Left renal cortex interstitium (tissue), 4 donors: ENCODE measurements at regions not wholly inside any gene's neighbourhood (a gene's known extent, or its start where the extent isn't known, plus 50 kb on each side); places are given as distances from the start of the nearest gene placed in this dataset.

ENCODE experiments used
- DNase-seq, 4 donors: peaks; one replicate each; pipeline ENCODE4 v3.0.0-alpha.2; 2013; ENCODE audit warnings: low read depth in 4 of 4, low spot score in 2 of 4, missing footprints in 1 of 4

DNA sequence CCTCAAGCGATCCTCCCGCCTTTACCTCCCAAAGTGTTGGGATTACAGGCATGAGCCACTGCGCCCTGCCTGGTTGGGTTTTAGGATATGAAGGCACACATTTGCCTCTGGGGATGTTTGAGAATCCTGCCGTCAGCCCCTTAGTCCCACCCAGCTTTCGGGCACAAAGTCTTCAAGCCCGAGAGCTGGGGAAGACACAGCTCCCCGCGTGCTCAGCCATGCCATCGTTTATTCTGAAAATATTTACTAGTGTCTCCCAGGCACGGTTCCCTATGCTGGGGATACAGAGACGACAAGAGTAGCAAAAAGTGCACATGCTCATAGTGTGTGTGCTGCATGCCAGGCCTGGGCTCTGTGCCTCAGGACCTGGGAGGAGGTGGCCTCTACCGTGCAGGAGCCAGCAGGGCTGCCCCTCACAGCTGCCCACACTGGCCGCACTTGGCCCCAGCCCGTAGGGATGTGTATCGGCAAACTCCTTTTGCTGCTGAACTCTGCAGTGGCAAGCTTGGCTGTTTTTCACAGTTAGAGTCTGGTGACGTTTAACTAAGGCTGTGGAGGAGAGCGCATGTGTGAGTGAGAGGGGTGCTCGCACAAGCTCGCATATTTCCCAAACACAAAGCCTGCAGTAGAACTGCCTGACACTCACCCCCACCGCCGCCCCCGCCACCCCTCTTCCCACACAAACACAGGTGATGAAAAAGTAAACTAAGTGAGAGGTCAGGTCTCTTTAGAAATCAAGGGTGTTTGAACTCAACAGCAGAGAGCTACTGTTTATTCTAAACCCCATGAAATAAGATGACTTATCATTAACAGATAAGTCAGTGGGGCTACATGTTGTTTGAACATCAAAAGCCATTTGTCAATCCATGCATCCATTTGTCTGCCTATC is 266.4 kb downstream of the MRTFB start:
- DNase-seq, result no peak

DNA sequence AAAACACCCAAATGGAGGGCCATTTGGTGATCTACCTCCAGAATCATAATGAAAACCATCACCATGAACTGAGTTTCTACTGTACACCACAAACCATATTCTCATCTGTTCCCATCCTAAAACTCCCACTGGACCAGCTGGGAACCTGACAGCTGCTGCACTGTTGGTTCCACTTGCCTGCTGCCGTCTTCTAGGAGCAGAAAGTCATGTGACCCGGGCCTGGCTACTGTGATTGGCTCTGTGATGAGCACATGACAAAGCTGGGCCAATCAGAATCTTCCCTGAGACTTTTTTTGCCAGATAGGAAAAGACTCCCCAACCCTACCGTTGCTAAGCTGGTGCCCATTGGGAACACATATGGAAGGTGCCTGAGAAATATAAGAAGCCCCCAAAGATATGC is 264.2 kb downstream of the MRTFB start:
- no peak for DNase-seq

DNA sequence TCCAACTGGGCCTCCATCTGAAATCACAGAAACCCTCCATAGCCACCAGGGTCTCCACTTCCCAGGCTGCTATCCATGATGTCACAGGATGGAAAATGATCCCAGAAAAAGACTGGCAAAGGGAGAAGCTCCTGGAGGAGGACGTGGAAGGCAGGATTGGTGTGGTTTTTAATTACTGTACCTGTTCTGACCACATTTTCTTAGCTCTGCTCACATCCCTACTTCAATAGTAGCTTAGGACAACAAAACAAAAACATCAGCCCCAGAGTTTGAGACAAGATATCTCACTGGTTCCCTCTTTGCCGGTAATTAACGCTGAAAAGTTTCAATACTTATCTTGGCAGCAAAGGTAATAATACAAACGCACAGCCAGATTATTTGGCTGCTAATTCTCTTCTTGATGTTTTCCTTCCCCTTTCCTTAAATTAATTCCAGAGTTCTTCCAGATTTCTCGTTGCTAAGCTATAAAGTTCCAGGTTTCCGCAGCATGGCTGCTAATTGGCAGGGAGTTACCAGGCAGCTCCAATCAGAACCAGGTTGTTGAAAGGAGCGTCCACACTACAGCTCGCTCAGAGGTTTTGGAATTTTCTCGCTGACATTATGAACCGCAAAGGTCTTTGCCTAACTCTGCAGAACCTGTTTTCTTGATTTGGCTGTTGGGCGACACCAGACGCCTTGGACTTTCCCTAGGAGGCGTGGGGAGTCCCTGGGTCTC is 263.4 kb downstream of the MRTFB start:
- DNase-seq, result no peak

DNA sequence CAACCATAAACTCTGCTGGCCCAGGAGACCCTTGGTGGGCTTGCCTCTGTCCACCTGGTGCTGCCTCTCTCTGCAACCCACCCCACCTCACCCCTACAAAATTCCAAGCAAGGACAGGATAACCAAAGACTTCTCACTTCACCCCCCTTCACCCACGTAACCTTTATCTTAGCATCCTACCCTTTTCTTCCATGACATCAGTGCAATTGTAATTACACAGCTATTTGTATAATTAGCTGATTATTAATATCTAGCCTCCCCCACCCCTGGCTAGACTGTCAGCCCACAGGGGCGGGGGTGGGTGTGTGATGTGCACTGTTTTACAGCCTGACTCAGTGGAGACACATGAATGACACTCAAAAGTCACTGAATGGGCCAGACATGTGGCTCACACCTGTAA is 262.2 kb downstream of the MRTFB start:
- no peak for DNase-seq

DNA sequence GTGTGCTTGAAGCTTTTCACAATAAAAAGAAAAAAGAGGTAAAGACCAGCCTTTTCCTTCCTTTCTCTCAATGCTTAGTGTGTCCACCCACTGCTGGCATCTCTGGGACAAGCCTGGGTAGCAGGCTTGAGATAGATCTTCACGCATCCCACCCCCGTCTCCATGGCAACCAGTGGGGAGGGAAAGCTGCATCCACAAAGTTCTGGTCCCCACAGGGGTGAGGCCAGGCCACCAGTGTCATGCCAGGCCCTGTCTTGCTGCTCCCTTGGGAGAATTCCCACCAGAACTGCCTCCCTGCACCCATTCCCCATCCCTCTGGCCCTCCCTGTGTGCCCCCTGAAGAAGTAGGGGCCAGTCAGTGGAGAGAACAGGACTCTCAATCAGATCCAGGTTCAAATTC is 259.9 kb downstream of the MRTFB start:
- DNase-seq, result no peak

DNA sequence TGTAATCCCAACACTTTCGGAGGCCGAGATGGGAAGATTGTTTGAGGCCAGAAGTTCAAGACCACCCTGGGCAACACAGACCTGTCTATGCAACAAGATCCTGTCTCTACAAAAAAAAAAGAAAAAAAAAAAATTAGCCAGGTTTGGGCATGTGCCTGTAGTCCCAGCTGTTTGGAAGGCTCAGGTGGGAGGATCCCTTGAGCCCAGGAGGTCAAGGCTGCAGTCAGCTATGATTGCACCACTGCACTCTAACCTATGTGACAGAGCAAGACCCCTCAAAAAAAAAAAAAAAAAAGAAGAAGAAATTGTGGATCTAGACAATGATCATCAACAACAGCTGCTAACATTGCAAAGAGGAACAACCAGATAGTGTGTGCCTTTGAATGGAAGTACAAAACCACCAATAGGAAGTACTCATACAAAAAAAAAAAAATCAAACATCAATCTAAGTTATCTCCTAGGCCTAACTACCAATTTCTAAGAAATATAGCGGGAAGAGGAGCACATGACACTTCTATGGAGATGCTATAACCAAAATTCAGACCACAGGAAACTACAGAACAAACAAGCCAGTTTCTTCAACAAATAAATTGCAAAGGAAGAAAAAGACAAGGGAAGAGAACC is 258.7 kb downstream of the MRTFB start:
- DNase-seq, result no peak

DNA sequence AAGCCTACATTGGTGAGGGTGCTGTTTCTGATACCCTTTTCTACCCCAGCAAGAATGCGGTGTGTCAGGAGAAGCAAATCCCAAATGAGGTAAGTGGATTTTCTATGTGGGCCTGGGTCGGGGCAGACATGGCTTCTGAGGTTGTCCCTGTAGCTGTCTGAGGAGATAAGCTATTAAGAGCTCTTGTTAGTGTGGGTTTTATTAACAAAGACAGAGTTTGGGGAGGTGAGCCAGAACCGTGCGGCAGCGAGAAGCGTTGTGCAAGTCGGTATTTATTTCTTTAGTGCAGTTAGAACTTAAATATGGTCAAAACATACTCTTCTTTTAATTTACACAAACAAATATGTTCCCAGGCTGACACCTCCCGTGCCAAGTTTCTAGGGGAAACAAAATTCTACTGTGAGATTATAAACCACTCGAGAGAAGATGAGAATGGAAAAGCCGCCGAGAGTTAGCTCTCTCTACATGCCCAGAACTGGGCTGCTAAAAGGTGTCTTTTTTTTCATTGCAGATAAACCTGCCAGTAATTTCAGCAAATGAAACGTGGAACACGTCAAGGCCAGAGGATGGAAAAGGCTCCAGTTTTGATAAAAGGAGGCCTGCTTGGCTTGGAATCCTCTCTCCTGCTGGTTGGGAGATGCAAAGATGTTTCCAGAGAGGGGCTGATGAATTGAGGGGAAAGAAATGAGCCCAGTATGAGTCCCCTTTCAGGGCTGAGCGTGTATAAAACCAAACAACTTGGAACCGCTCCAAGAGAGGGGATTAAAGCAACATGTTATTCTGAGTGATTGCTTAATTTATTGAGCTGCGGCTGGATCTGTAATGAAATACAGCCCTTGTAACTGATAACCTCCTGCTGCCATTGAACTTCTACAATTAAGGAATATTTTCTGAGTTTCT is 254.6 kb downstream of the MRTFB start:
- DNase-seq, result no peak

DNA sequence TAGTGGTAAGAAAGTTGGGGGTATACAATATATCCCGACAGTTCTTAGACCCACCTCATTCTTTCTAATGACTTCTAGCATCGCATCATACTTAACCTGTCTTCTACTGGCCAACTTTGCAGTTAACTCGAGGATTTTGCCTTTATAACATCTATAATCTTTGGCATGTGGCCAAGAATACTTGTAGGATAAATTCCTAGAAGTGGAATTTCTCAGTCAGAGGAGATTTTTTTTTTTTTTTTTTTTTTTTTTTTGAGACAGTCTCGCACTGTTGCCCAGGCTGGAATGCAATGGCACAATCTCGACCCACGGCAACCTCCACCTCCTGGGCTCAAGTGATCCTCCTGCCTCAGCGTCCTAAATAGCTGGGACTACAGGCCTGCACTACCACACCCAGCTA is 253.5 kb downstream of the MRTFB start:
- no peak for DNase-seq

DNA sequence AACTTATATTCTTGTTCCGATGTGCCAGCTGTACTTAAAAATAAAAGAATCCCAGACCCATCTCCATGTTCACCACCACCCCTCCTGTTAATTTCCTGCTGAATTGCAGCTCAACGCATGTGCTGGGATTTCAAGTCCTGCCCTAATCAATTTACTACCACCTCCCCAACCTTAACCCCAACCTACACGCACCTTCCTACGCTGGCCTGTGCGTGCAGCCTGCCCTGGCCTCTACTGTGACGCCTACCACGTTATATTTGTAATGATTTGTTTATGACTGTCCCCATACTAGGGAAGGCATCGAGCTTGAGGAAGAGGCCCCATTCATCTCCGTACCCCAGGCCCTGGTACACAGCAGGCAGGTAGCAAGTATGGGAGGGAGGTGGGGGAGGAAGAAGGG is 251.1 kb downstream of the MRTFB start:
- DNase-seq, result no peak

DNA sequence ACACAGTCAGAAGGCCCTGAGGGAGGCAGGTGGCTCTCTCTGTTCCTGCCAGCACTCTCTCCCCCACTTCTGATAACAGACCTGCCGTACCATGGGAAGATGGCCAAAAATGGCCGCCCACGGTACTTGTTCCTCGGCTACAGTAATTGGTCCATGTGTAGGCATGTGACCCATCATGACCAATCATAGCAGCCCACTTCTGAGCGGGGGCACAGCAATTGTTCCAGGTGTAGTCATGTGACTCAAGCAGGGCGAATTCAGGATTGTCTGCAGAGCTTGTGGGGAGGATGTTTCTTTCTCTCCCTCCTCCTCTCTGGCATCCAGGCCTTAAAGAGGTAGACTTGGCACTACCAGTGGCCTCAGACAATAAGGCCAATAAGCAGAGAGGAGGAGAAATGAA is 250.4 kb downstream of the MRTFB start:
- no peak for DNase-seq

DNA sequence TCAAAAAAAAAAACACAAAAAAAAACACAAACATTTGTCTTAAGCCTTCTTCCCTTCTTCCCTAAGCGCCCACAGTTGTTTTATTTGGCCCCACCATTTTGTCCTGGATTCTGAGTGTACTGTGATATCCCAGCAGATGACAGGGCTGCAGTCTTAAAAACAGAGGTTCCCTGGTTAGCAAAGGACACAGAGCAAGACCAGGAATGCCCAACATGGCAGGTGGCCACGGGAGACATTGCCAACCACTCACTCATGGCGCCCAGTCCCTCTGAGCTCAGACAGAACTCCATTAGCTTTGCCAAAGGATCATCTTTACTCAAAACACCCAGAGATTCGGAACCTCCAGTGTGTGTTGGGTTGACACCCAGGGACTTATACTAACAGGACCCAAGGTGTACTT is 249.3 kb downstream of the MRTFB start:
- no peak for DNase-seq
